CD14-positive monocyte (primary cell): ENCODE measurements at regions not wholly inside any gene's neighbourhood (a gene's known extent, or its start where the extent isn't known, plus 50 kb on each side); places are given as distances from the start of the nearest gene placed in this dataset.

Experiments
- DNase-seq, 3 donors: peaks; one replicate each; pipeline ENCODE4 v3.0.0-alpha.2; 2011 to 2022
- H2AFZ ChIP-seq: 2 replicates; pipeline ENCODE4 v1.6.0; 2012; ENCODE audit warnings: mild to moderate bottlenecking, low read depth, low read length, inconsistent platforms; ENCODE audit not compliant: insufficient read depth, poor library complexity, severe bottlenecking
- H3K27ac ChIP-seq, 2 donors: 1 replicate in 1 of 2; 2 replicates in 1 of 2; pipeline ENCODE4 v1.5.1; 2012 to 2013; ENCODE audit warnings: low read length in 2 of 2, control low read depth in 1 of 2, inconsistent platforms in 1 of 2, low read depth in 1 of 2, mild to moderate bottlenecking in 1 of 2
- H3K27me3 ChIP-seq, 2 donors: one replicate each; pipeline versions ENCODE4 v1.6.0 to v1.6.1; 2011 to 2013; ENCODE audit warnings: low read length in 2 of 2; ENCODE audit not compliant: control insufficient read depth in 2 of 2, insufficient read depth in 2 of 2
- H3K36me3 ChIP-seq, 2 donors: replicated peaks in 1 of 2; 1 replicate in 1 of 2; 2 replicates in 1 of 2; pipeline versions ENCODE4 v1.5.1 to v1.6.1; 2012 to 2013; ENCODE audit warnings: low read length in 2 of 2, control low read depth in 1 of 2, inconsistent platforms in 1 of 2, mild to moderate bottlenecking in 1 of 2; ENCODE audit not compliant: insufficient read depth in 2 of 2, control insufficient read depth in 1 of 2
- H3K4me1 ChIP-seq, 2 donors: 1 replicate in 1 of 2; 2 replicates in 1 of 2; pipeline versions ENCODE4 v1.5.1 to v1.6.1; 2012 to 2013; ENCODE audit warnings: low read length in 2 of 2, control low read depth in 1 of 2, inconsistent platforms in 1 of 2, mild to moderate bottlenecking in 1 of 2, moderate library complexity in 1 of 2; ENCODE audit not compliant: insufficient read depth in 2 of 2, control insufficient read depth in 1 of 2
- H3K4me2 ChIP-seq: replicated peaks from 2 replicates; pipeline ENCODE3; 2012; ENCODE audit warnings: low read length, moderate library complexity, mild to moderate bottlenecking; ENCODE audit not compliant: poor library complexity, severe bottlenecking; ENCODE audit errors: extremely low read depth
- H3K4me3 ChIP-seq, 3 experiments: fragments of 200-600 bp in 1 of 3; sonication (generic) in 1 of 3; replicated peaks in 1 of 3; 1 replicate in 2 of 3; 2 replicates in 1 of 3; pipeline ENCODE4 v1.5.1; 2011 to 2013; ENCODE audit warnings: low read length in 3 of 3, mild to moderate bottlenecking in 3 of 3, control low read depth in 2 of 3, low read depth in 2 of 3, inconsistent platforms in 1 of 3, moderate library complexity in 1 of 3
- H3K79me2 ChIP-seq: 2 replicates; pipeline ENCODE4 v1.6.0; 2012; ENCODE audit warnings: mild to moderate bottlenecking, control low read depth, inconsistent platforms, low read length, moderate library complexity; ENCODE audit not compliant: insufficient read depth
- H3K9ac ChIP-seq: 2 replicates; pipeline ENCODE4 v1.6.0; 2017; ENCODE audit warnings: low read length, mild to moderate bottlenecking; ENCODE audit not compliant: insufficient read depth, poor library complexity, severe bottlenecking
- H3K9me3 ChIP-seq, 2 donors: replicated peaks in 1 of 2; 1 replicate in 1 of 2; 2 replicates in 1 of 2; pipeline versions ENCODE4 v1.5.1 to v1.6.1; 2012 to 2013; ENCODE audit warnings: low read length in 2 of 2, control low read depth in 1 of 2; ENCODE audit not compliant: control insufficient read depth in 1 of 2, insufficient read depth in 1 of 2
- H4K20me1 ChIP-seq: 2 replicates; pipeline ENCODE4 v1.6.0; 2012; ENCODE audit warnings: mild to moderate bottlenecking, low read length, control low read depth, moderate library complexity; ENCODE audit not compliant: insufficient read depth
- H3K27ac Mint-ChIP-seq, 7 donors: one replicate each; pipeline ENCODE4 v1.8.0; 2020; ENCODE audit warnings: mild to moderate bottlenecking in 7 of 7, mixed read lengths in 7 of 7, moderate library complexity in 6 of 7, inconsistent platforms in 2 of 7
- H3K27me3 Mint-ChIP-seq, 3 donors: one replicate each; pipeline ENCODE4 v1.8.0; 2021 to 2022; ENCODE audit warnings: low read depth in 3 of 3, mild to moderate bottlenecking in 3 of 3, mixed read lengths in 3 of 3, moderate library complexity in 3 of 3, inconsistent platforms in 1 of 3
- H3K36me3 Mint-ChIP-seq, 2 donors: one replicate each; pipeline ENCODE4 v1.8.0; 2020; ENCODE audit warnings: mixed read lengths in 2 of 2, inconsistent platforms in 1 of 2, mild to moderate bottlenecking in 1 of 2
- H3K4me1 Mint-ChIP-seq: one replicate; pipeline ENCODE4 v1.8.0; 2020; ENCODE audit warnings: mild to moderate bottlenecking, mixed read lengths
- H3K4me3 Mint-ChIP-seq, 2 donors: one replicate each; pipeline ENCODE4 v1.8.0; 2020; ENCODE audit warnings: mild to moderate bottlenecking in 2 of 2, mixed read lengths in 2 of 2, moderate library complexity in 1 of 2
- H3K9me3 Mint-ChIP-seq, 7 donors: one replicate each; pipeline ENCODE4 v1.8.0; 2020 to 2022; ENCODE audit warnings: mixed read lengths in 7 of 7, mild to moderate bottlenecking in 6 of 7, moderate library complexity in 6 of 7, inconsistent platforms in 2 of 7
- CTCF ChIP-seq: fragments of 200-600 bp; IDR thresholded peaks from one replicate; pipeline ENCODE4 v1.8.0; 2022; ENCODE audit warnings: antibody characterized with exemption, mild to moderate bottlenecking
- WGBS: methylation state at CpG from one replicate; pipeline ENCODE4 v1.1.5; 2013; ENCODE audit warnings: missing lambda C conversion rate; ENCODE audit not compliant: insufficient coverage; 5-methylcytosine and 5-hydroxymethylcytosine counted together
- intact Hi-C, 2 donors: fragments of 100-400 bp; cut with micrococcal nuclease; formaldehyde crosslinking; loops; one replicate each; pipeline versions ENCODE4 v1.15.0 to v1.15.1; 2023

GRCh38 chr9:7690014-7690413 lies 109.6 kb downstream of the DMAC1 start:
- H3K4me3 Mint-ChIP-seq: no peak overlapping the region
- no peak for DNase-seq
- Histone ChIP-seq H3K4me2 (no peak overlapping the region), H3K9me3 (peaks cover 0 to 3% of the 10 kb centered on the region in 2 donors), H3K27me3 (no peaks in the 10 kb centered on the region), H3K4me3 (no peak overlapping the region), H2AFZ (no peak overlapping the region), H3K36me3 (no peaks in the 10 kb centered on the region), H3K9ac (no peak overlapping the region), H3K4me1 (no peaks in the 10 kb centered on the region), H4K20me1 (no peaks in the 10 kb centered on the region), H3K27ac (no peak overlapping the region), H3K79me2 (no peaks in the 10 kb centered on the region)
- H3K4me1 Mint-ChIP-seq: peaks cover 2% of the 10 kb centered on the region
- H3K36me3 Mint-ChIP-seq: no peaks in the 10 kb centered on the region
- no peaks in the 10 kb centered on the region for H3K27me3 Mint-ChIP-seq
- intact Hi-C loops: no loop called here
- no peak overlapping the region for H3K27ac Mint-ChIP-seq
- TF ChIP-seq CTCF: no peak
- H3K9me3 Mint-ChIP-seq: peaks cover 0 to 6% (median 2%) of the 10 kb centered on the region in 7 donors

- H3K27me3 ChIP-seq: no peaks in the 10 kb centered on the region
- no peak overlapping the region for H2AFZ ChIP-seq
- TF ChIP-seq CTCF: no peak
- intact Hi-C loops: no loop called here
- H3K4me1 ChIP-seq: no peaks in the 10 kb centered on the region
- no peaks in the 10 kb centered on the region for H3K36me3 ChIP-seq
- peaks cover 0 to 6% (median 2%) of the 10 kb centered on the region in 7 donors for H3K9me3 Mint-ChIP-seq
- no peak overlapping the region for H3K4me2 ChIP-seq
- H3K4me3 ChIP-seq: no peak overlapping the region
- no peaks in the 10 kb centered on the region for H3K27me3 Mint-ChIP-seq
- no peak overlapping the region for H3K9ac ChIP-seq
- H4K20me1 ChIP-seq: no peaks in the 10 kb centered on the region
- H3K27ac ChIP-seq: no peak overlapping the region
- no peak overlapping the region for H3K4me3 Mint-ChIP-seq
- no peak for DNase-seq
- H3K4me1 Mint-ChIP-seq: peaks cover 2% of the 10 kb centered on the region
- H3K9me3 ChIP-seq: peaks cover 0 to 3% of the 10 kb centered on the region in 2 donors
- H3K36me3 Mint-ChIP-seq: no peaks in the 10 kb centered on the region
- no peak overlapping the region for H3K27ac Mint-ChIP-seq
- no CpG with 5 or more reads among the region's 1 CpG for WGBS
- no peaks in the 10 kb centered on the region for H3K79me2 ChIP-seq
These were observed 111.0 kb downstream of the DMAC1 start for GRCh38 chr9:7688626-7689025.
